SK-N-SH treated with all-trans-retinoic acid at 6 μM for 48 hours (cell line): ENCODE measurements at regions not wholly inside any gene's neighbourhood (a gene's known extent, or its start where the extent isn't known, plus 50 kb on each side); places are given as distances from the start of the nearest gene placed in this dataset.

Source experiments
- ATAC-seq: fragments of 200-7000 bp; cut with Tn5 transposase; 3 replicates; pipeline ENCODE4 v1.9.1; 2020; ENCODE audit warnings: mild to moderate bottlenecking, moderate library complexity
- ARNTL ChIP-seq: fragments of 450-650 bp; formaldehyde crosslinking; IDR thresholded peaks from 2 replicates; pipeline ENCODE4 v1.5.0; 2020; ENCODE audit warnings: low read depth, mild to moderate bottlenecking, moderate library complexity, borderline replicate concordance
- BACH2 ChIP-seq: fragments of 250-450 bp; sonication (Bioruptor Pico); IDR thresholded peaks from 2 replicates; pipeline ENCODE4 v1.9.0; 2021; ENCODE audit warnings: mild to moderate bottlenecking, borderline replicate concordance
- CREB5 ChIP-seq: fragments of 250-450 bp; sonication (Bioruptor Pico); IDR thresholded peaks from 2 replicates; pipeline ENCODE4 v1.5.1; 2020; ENCODE audit warnings: low read depth, mild to moderate bottlenecking, moderate library complexity
- CSRNP3 ChIP-seq: fragments of 250-450 bp; sonication (Bioruptor Pico); IDR thresholded peaks from 2 replicates; pipeline ENCODE4 v1.5.1; 2021; ENCODE audit warnings: mild to moderate bottlenecking, moderate library complexity
- ESRRG ChIP-seq: fragments of 250-450 bp; sonication (Bioruptor Pico); IDR thresholded peaks from 2 replicates; pipeline ENCODE4 v1.6.1; 2021; ENCODE audit warnings: mild to moderate bottlenecking
- ISL1 ChIP-seq: fragments of 250-450 bp; sonication (Bioruptor Pico); IDR thresholded peaks from 2 replicates; pipeline ENCODE4 v2.1.2; 2022; ENCODE audit warnings: mild to moderate bottlenecking, moderate library complexity
- OSR1 ChIP-seq: fragments of 250-450 bp; sonication (Bioruptor Pico); IDR thresholded peaks from 2 replicates; pipeline ENCODE4 v1.8.0; 2022; ENCODE audit warnings: moderate library complexity, mild to moderate bottlenecking, inconsistent platforms
- PATZ1 ChIP-seq: fragments of 250-450 bp; sonication (Bioruptor Pico); IDR thresholded peaks from 2 replicates; pipeline ENCODE4 v1.8.0; 2020; ENCODE audit warnings: mild to moderate bottlenecking, moderate library complexity, borderline replicate concordance
- POU6F1 ChIP-seq: fragments of 250-450 bp; sonication (Bioruptor Pico); IDR thresholded peaks from 2 replicates; pipeline ENCODE4 v1.8.0; 2021; ENCODE audit warnings: low read depth, mild to moderate bottlenecking, moderate library complexity, borderline replicate concordance
- PPARA ChIP-seq: fragments of 250-450 bp; sonication (Bioruptor Pico); IDR thresholded peaks from 2 replicates; pipeline ENCODE4 v1.5.0; 2020; ENCODE audit warnings: mild to moderate bottlenecking, borderline replicate concordance
- TCF4 ChIP-seq: fragments of 250-450 bp; sonication (Bioruptor Pico); IDR thresholded peaks from 2 replicates; pipeline ENCODE4 v1.8.0; 2021; ENCODE audit warnings: mild to moderate bottlenecking, moderate library complexity, borderline replicate concordance
- TOX ChIP-seq: fragments of 250-450 bp; sonication (Bioruptor Pico); IDR thresholded peaks from 2 replicates; pipeline ENCODE4 v1.8.0; 2021; ENCODE audit warnings: mild to moderate bottlenecking, moderate library complexity, borderline replicate concordance
- TSHZ2 ChIP-seq: fragments of 250-450 bp; sonication (Bioruptor Pico); IDR thresholded peaks from 2 replicates; pipeline ENCODE4 v1.5.0; 2020; ENCODE audit warnings: mild to moderate bottlenecking, moderate library complexity
- ZC3H10 ChIP-seq: fragments of 250-450 bp; sonication (Bioruptor Pico); IDR thresholded peaks from 2 replicates; pipeline ENCODE4 v1.5.1; 2021; ENCODE audit warnings: mild to moderate bottlenecking, moderate library complexity
- ZFP30 ChIP-seq: fragments of 450-650 bp; formaldehyde crosslinking; IDR thresholded peaks from 2 replicates; pipeline ENCODE4 v1.5.0; 2022; ENCODE audit warnings: mild to moderate bottlenecking, moderate library complexity
- ZNF565 ChIP-seq: fragments of 450-650 bp; formaldehyde crosslinking; conservative IDR thresholded peaks from 2 replicates; pipeline ENCODE4 v1.5.0; 2020; ENCODE audit warnings: low read depth, mild to moderate bottlenecking, moderate library complexity

GRCh38 chr13:99854366-99854765, 117.2 kb downstream of the ZIC5 start:
- no peak for ATAC-seq
- TF ChIP-seq OSR1 (CRISPR knock-in tag): no peak
- TF ChIP-seq ARNTL: no peak
- no peak for TF ChIP-seq TCF4 (CRISPR knock-in tag)
- no peak for TF ChIP-seq CREB5 (CRISPR knock-in tag)
- no peak for TF ChIP-seq ESRRG (CRISPR knock-in tag)
- TF ChIP-seq TSHZ2: no peak
- no peak for TF ChIP-seq ISL1 (CRISPR knock-in tag)
- TF ChIP-seq POU6F1: no peak
- no peak for TF ChIP-seq ZC3H10 (CRISPR knock-in tag)

GRCh38 chr13:99847318-99847750, 124.2 kb downstream of the ZIC5 start:
- no peak for ATAC-seq
- no peak for TF ChIP-seq ZFP30 (CRISPR knock-in tag)
- no peak for TF ChIP-seq TOX (CRISPR knock-in tag)
- no peak for TF ChIP-seq TSHZ2
- TF ChIP-seq, all 23 proteins: peak for 0

- no peak for ATAC-seq
- TF ChIP-seq PPARA (CRISPR knock-in tag): no peak
- no peak for TF ChIP-seq PATZ1
- no peak for TF ChIP-seq CSRNP3 (CRISPR knock-in tag)
- no peak for TF ChIP-seq TCF4 (CRISPR knock-in tag)
- TF ChIP-seq ZNF565 (CRISPR knock-in tag): no peak
- no peak for TF ChIP-seq ISL1 (CRISPR knock-in tag)
- TF ChIP-seq BACH2: no peak
- TF ChIP-seq CREB5 (CRISPR knock-in tag): no peak
- TF ChIP-seq, all 23 proteins: peak for 0
Observed at GRCh38 chr13:99845161-99845874, 126.2 kb downstream of the ZIC5 start.
